Gastrocnemius medialis (tissue), 4 donors: ENCODE measurements at regions not wholly inside any gene's neighbourhood (a gene's known extent, or its start where the extent isn't known, plus 50 kb on each side); places are given as distances from the start of the nearest gene placed in this dataset.

Experiments used
- ATAC-seq, 2 donors: fragments of 150-250 bp; one replicate each; pipeline ENCODE4 v1.9.1; 2016
- DNase-seq, 2 donors: peaks; one replicate each; pipeline ENCODE4 v3.0.0-alpha.2; 2019
- H3K27ac ChIP-seq, 4 donors: fragments of 200-600 bp; sonication (generic); 1 replicate in 1 of 4; 2 replicates in 3 of 4; pipeline ENCODE4 v1.5.1; 2016 to 2018; ENCODE audit warnings: mild to moderate bottlenecking in 2 of 4, moderate library complexity in 1 of 4
- H3K27me3 ChIP-seq, 3 donors: fragments of 200-600 bp; sonication (generic) in 2 of 3; 1 replicate in 1 of 3; 2 replicates in 2 of 3; pipeline versions ENCODE4 v1.5.1 to v1.6.0; 2016 to 2019; ENCODE audit warnings: mild to moderate bottlenecking in 1 of 3, moderate library complexity in 1 of 3
- H3K36me3 ChIP-seq, 2 donors: fragments of 200-600 bp; sonication (generic) in 1 of 2; one replicate each; pipeline ENCODE4 v1.5.1; 2017 to 2018
- H3K4me1 ChIP-seq, 2 donors: fragments of 200-600 bp; sonication (generic) in 1 of 2; one replicate each; pipeline ENCODE4 v1.5.1; 2016 to 2017; ENCODE audit warnings: mild to moderate bottlenecking in 2 of 2
- H3K4me3 ChIP-seq, 4 donors: fragments of 200-600 bp; sonication (generic) in 3 of 4; 1 replicate in 1 of 4; 2 replicates in 3 of 4; pipeline ENCODE4 v1.5.1; 2016 to 2019; ENCODE audit warnings: mild to moderate bottlenecking in 2 of 4
- H3K9me3 ChIP-seq, 3 donors: fragments of 200-600 bp; sonication (generic) in 2 of 3; 1 replicate in 1 of 3; 2 replicates in 2 of 3; pipeline ENCODE4 v1.5.1; 2016 to 2019
- CTCF ChIP-seq, 5 experiments: fragments of 450-650 bp in 3 of 5; fragments of 200-600 bp in 2 of 5; sonication (generic) in 2 of 5; IDR thresholded peaks in 4 of 5; conservative IDR thresholded peaks in 1 of 5; 1 replicate in 4 of 5; 2 replicates in 1 of 5; pipeline ENCODE4 v1.5.1; 2016 to 2019; ENCODE audit warnings: antibody characterized with exemption in 5 of 5, mild to moderate bottlenecking in 3 of 5, moderate library complexity in 3 of 5
- POLR2A ChIP-seq, 2 donors: fragments of 450-650 bp; IDR thresholded peaks; one replicate each; pipeline ENCODE4 v1.6.1; 2017; ENCODE audit warnings: antibody characterized with exemption in 2 of 2, mild to moderate bottlenecking in 2 of 2, moderate library complexity in 2 of 2
- in situ Hi-C, 4 donors: fragments of 200-750 bp; cut with MboI; loops; one replicate each; pipeline versions ENCODE4 v1.15.0 to v1.8.0; 2017; ENCODE audit warnings: low sequenced_read_pairs in 4 of 4
- intact Hi-C: fragments of 100-400 bp; cut with DNase I; formaldehyde crosslinking; loops from one replicate; pipeline ENCODE4 v1.15.1; 2023; ENCODE audit warnings: low total_unique reads

- no peak for TF ChIP-seq CTCF (IDR thresholded peaks at IDR 0.05 in 4 of 5, conservative IDR thresholded peaks at IDR 0.05 in 1 of 5)
- no peak for TF ChIP-seq POLR2A (IDR thresholded peaks at IDR 0.05)
- intact Hi-C loops: no loop called here
These were observed 513.5 kb upstream of the MIR17HG start for GRCh38 chr13:90833951-90834350.

GRCh38 chr13:90834700-90835099, 512.8 kb upstream of the MIR17HG start:
- H3K9me3 ChIP-seq: no peaks in the 10 kb centered on the region
- DNase-seq: no peak
- H3K27me3 ChIP-seq: no peaks in the 10 kb centered on the region
- H3K36me3 ChIP-seq: no peaks in the 10 kb centered on the region
- TF ChIP-seq POLR2A (IDR thresholded peaks at IDR 0.05) (no peak), CTCF (IDR thresholded peaks at IDR 0.05 in 4 of 5, conservative IDR thresholded peaks at IDR 0.05 in 1 of 5) (no peak)
- no peak for ATAC-seq
- in situ Hi-C loops (no loop called here), intact Hi-C loops (no loop called here)
- H3K4me1 ChIP-seq: no peaks in the 10 kb centered on the region
- no peak overlapping the region for H3K27ac ChIP-seq
- no peak overlapping the region for H3K4me3 ChIP-seq

More at GRCh38 chr13:90833951-90834350, 513.5 kb upstream of the MIR17HG start:
- DNase-seq (no peak), ATAC-seq (no peak)
- Histone ChIP-seq H3K4me3 (no peak overlapping the region), H3K9me3 (no peaks in the 10 kb centered on the region), H3K36me3 (no peaks in the 10 kb centered on the region), H3K27me3 (no peaks in the 10 kb centered on the region), H3K4me1 (no peaks in the 10 kb centered on the region), H3K27ac (no peak overlapping the region)
- in situ Hi-C loops: no loop called here

GRCh38 chr13:90835826-90836225, 511.7 kb upstream of the MIR17HG start:
- Histone ChIP-seq H3K9me3 (no peaks in the 10 kb centered on the region), H3K36me3 (no peaks in the 10 kb centered on the region), H3K27ac (no peak overlapping the region), H3K27me3 (no peaks in the 10 kb centered on the region), H3K4me3 (no peak overlapping the region), H3K4me1 (no peaks in the 10 kb centered on the region)
- in situ Hi-C loops (no loop called here), intact Hi-C loops (no loop called here)
- TF ChIP-seq CTCF (IDR thresholded peaks at IDR 0.05 in 4 of 5, conservative IDR thresholded peaks at IDR 0.05 in 1 of 5): no peak
- no peak for TF ChIP-seq POLR2A (IDR thresholded peaks at IDR 0.05)
- no peak for DNase-seq
- ATAC-seq: no peak

GRCh38 chr13:90838317-90838960, 509.0 kb upstream of the MIR17HG start:
- TF ChIP-seq POLR2A (IDR thresholded peaks at IDR 0.05) (no peak), CTCF (IDR thresholded peaks at IDR 0.05 in 4 of 5, conservative IDR thresholded peaks at IDR 0.05 in 1 of 5) (no peak)
- Histone ChIP-seq H3K27ac (no peak overlapping the region), H3K4me1 (no peaks in the 10 kb centered on the region), H3K36me3 (no peaks in the 10 kb centered on the region), H3K9me3 (no peaks in the 10 kb centered on the region), H3K4me3 (no peak overlapping the region), H3K27me3 (no peaks in the 10 kb centered on the region)
- DNase-seq (no peak), ATAC-seq (no peak)
- intact Hi-C loops: no loop called here
- in situ Hi-C loops: no loop called here

GRCh38 chr13:90839061-90839460, 508.4 kb upstream of the MIR17HG start:
- H3K27me3 ChIP-seq: no peaks in the 10 kb centered on the region
- in situ Hi-C loops (no loop called here), intact Hi-C loops (no loop called here)
- ATAC-seq (no peak), DNase-seq (no peak)
- H3K36me3 ChIP-seq: no peaks in the 10 kb centered on the region
- H3K4me3 ChIP-seq: no peak overlapping the region
- H3K9me3 ChIP-seq: no peaks in the 10 kb centered on the region
- H3K27ac ChIP-seq: no peak overlapping the region
- TF ChIP-seq CTCF (IDR thresholded peaks at IDR 0.05 in 4 of 5, conservative IDR thresholded peaks at IDR 0.05 in 1 of 5) (no peak), POLR2A (IDR thresholded peaks at IDR 0.05) (no peak)
- no peaks in the 10 kb centered on the region for H3K4me1 ChIP-seq
